Body of pancreas (tissue), 4 donors: ENCODE measurements at regions not wholly inside any gene's neighbourhood (a gene's known extent, or its start where the extent isn't known, plus 50 kb on each side); places are given as distances from the start of the nearest gene placed in this dataset.

Experiments
- CTCF ChIP-seq, 7 experiments: fragments of 450-650 bp in 4 of 7; fragments of 200-600 bp in 3 of 7; sonication (generic) in 3 of 7; IDR thresholded peaks; one replicate each; pipeline ENCODE4 v1.5.1; 2016 to 2019; ENCODE audit warnings: antibody characterized with exemption in 7 of 7
- POLR2A ChIP-seq, 3 donors: fragments of 450-650 bp; IDR thresholded peaks; one replicate each; pipeline ENCODE4 v1.6.1; 2016; ENCODE audit warnings: antibody characterized with exemption in 3 of 3, mild to moderate bottlenecking in 2 of 3

GRCh38 chr6:66930559-66931290 is 1223.7 kb upstream of the EYS start:
- TF ChIP-seq CTCF (IDR thresholded peaks at IDR 0.05): no peak
- no peak for TF ChIP-seq POLR2A (IDR thresholded peaks at IDR 0.05)
